PC-9 (cell line): ENCODE measurements at regions not wholly inside any gene's neighbourhood (a gene's known extent, or its start where the extent isn't known, plus 50 kb on each side); places are given as distances from the start of the nearest gene placed in this dataset.

Experiments used
- BruUV-seq: library from RNA; stranded (reverse); fragments of 400-500 nt; replicated peaks from 2 replicates; lab custom pipeline; 2021; lab: Mats Ljungman, UMichigan
- CTCF ChIA-PET: fragments of 300-600 bp; sonication (Branson Sonifier 250); formaldehyde crosslinking; loops from one replicate; lab custom pipeline; 2022; ENCODE audit warnings: antibody characterized with exemption; lab: Charles Lee
- POLR2A ChIA-PET: fragments of 300-600 bp; sonication (Branson Sonifier 250); formaldehyde crosslinking; loops from one replicate; lab custom pipeline; 2022; ENCODE audit warnings: antibody characterized with exemption; ENCODE audit not compliant: unreplicated experiment; lab: Charles Lee
- DNase-seq, 2 experiments: peaks; one replicate each; pipeline versions ENCODE4 v3.0.0 to v3.0.0-alpha.2; 2015 to 2022; ENCODE audit warnings: mixed read lengths in 1 of 2
- H2AFZ ChIP-seq: fragments of 200-600 bp; sonication (generic); 2 replicates; pipeline ENCODE4 v1.8.1; 2017; ENCODE audit warnings: antibody characterized with exemption
- H3F3A ChIP-seq: fragments of 200-600 bp; sonication (generic); 2 replicates; pipeline ENCODE4 v1.8.1; 2017; ENCODE audit warnings: antibody characterized with exemption, mild to moderate bottlenecking, low read depth; ENCODE audit not compliant: insufficient read depth
- H3K27ac ChIP-seq: fragments of 200-600 bp; sonication (generic); 2 replicates; pipeline ENCODE4 v1.6.1; 2016; ENCODE audit warnings: mixed run types
- H3K27me3 ChIP-seq: fragments of 200-600 bp; sonication (generic); 2 replicates; pipeline ENCODE4 v1.6.1; 2016; ENCODE audit warnings: low read depth, mixed run types; ENCODE audit not compliant: insufficient read depth
- H3K36me3 ChIP-seq: fragments of 200-600 bp; sonication (generic); 2 replicates; pipeline ENCODE4 v1.6.1; 2016; ENCODE audit warnings: low read depth, mixed run types
- H3K4me1 ChIP-seq: fragments of 200-600 bp; sonication (generic); replicated peaks from 2 replicates; pipeline ENCODE4 v1.6.1; 2016; ENCODE audit warnings: mixed run types; ENCODE audit not compliant: insufficient read depth
- H3K4me2 ChIP-seq: fragments of 200-600 bp; sonication (generic); 2 replicates; pipeline ENCODE4 v1.6.1; 2017; ENCODE audit warnings: mixed run types
- H3K4me3 ChIP-seq: fragments of 200-600 bp; sonication (generic); 2 replicates; pipeline ENCODE4 v1.6.1; 2016; ENCODE audit warnings: mixed run types
- H3K79me2 ChIP-seq: fragments of 200-600 bp; sonication (generic); 2 replicates; pipeline ENCODE4 v1.6.1; 2017; ENCODE audit warnings: low read depth, mixed run types
- H3K9me2 ChIP-seq: fragments of 200-600 bp; sonication (generic); 2 replicates; pipeline ENCODE4 v1.8.1; 2017; ENCODE audit warnings: mild to moderate bottlenecking; ENCODE audit not compliant: insufficient read depth
- H3K9me3 ChIP-seq: fragments of 200-600 bp; sonication (generic); 2 replicates; pipeline ENCODE4 v1.8.1; 2016; ENCODE audit warnings: low read depth; ENCODE audit not compliant: insufficient read depth
- H4K20me1 ChIP-seq: fragments of 200-600 bp; sonication (generic); 2 replicates; pipeline ENCODE4 v1.8.1; 2017; ENCODE audit not compliant: insufficient read depth
- CTCF ChIP-seq: fragments of 200-600 bp; sonication (generic); conservative IDR thresholded peaks from 2 replicates; pipeline ENCODE4 v1.6.1; 2017; ENCODE audit warnings: mixed run types, antibody characterized with exemption, mild to moderate bottlenecking, moderate library complexity
- EZH2 ChIP-seq: fragments of 200-600 bp; sonication (generic); IDR thresholded peaks from 2 replicates; pipeline ENCODE4 v1.8.0; 2017; ENCODE audit warnings: antibody characterized with exemption, low read depth
- intact Hi-C: fragments of 100-400 bp; cut with micrococcal nuclease; formaldehyde crosslinking; loops from one replicate; pipeline ENCODE4 v1.10.0; 2022; ENCODE audit not compliant: unreplicated experiment

GRCh38 chr11:127995921-127996320, 591.4 kb downstream of the ETS1 start:
- TF ChIP-seq EZH2 = no peak
- no peak for TF ChIP-seq CTCF
- no peak overlapping the region for H2AFZ ChIP-seq
- no peaks in the 10 kb centered on the region for H3K79me2 ChIP-seq
- POLR2A ChIA-PET = interaction anchor here (0.6 kb wide), 1 partner anchor 64 kb away, joined by 3 read pairs; no protein-coding TSS in a partner anchor
- no peaks in the 10 kb centered on the region for H3K9me2 ChIP-seq
- H3K4me1 ChIP-seq = no peaks in the 10 kb centered on the region
- DNase-seq = no peak
- no TSS peak for BruUV-seq
- H4K20me1 ChIP-seq = no peaks in the 10 kb centered on the region
- intact Hi-C loops = no loop called here
- H3K4me3 ChIP-seq = no peak overlapping the region
- no peaks in the 10 kb centered on the region for H3K36me3 ChIP-seq
- CTCF ChIA-PET = no interaction called here
- H3K4me2 ChIP-seq = no peak overlapping the region
- H3K27ac ChIP-seq = no peak overlapping the region
- H3K9me3 ChIP-seq = no peaks in the 10 kb centered on the region; the same call in 1 of the 2 replicates
- H3K27me3 ChIP-seq = peaks cover 55% of the 10 kb centered on the region
- no peaks in the 10 kb centered on the region for H3F3A ChIP-seq

- Histone ChIP-seq H3K9me2 (no peaks in the 10 kb centered on the region), H4K20me1 (no peaks in the 10 kb centered on the region), H3K27ac (no peak overlapping the region), H3K4me1 (no peaks in the 10 kb centered on the region), H3F3A (no peaks in the 10 kb centered on the region), H3K4me3 (no peak overlapping the region), H3K36me3 (no peaks in the 10 kb centered on the region), H3K79me2 (no peaks in the 10 kb centered on the region), H2AFZ (no peak overlapping the region), H3K9me3 (no peaks in the 10 kb centered on the region; the same call in 1 of the 2 replicates), H3K4me2 (no peak overlapping the region), H3K27me3 (peaks cover 50% of the 10 kb centered on the region)
- BruUV-seq = no TSS peak
- POLR2A ChIA-PET = interaction anchor here (0.6 to 0.8 kb wide), 2 partner anchors 29 to 132 kb away, joined by 4 to 5 read pairs; no protein-coding TSS in a partner anchor
- intact Hi-C loops = no loop called here
- CTCF ChIA-PET = interaction anchor here (0.7 kb wide), 1 partner anchor 1183 kb away, joined by 12 read pairs; no protein-coding TSS in a partner anchor
- TF ChIP-seq EZH2 (no peak), CTCF (no peak)
- no peak for DNase-seq
Observed at GRCh38 chr11:127994736-127995135, 592.6 kb downstream of the ETS1 start.

- POLR2A ChIA-PET = no interaction called here
- Histone ChIP-seq H4K20me1 (no peaks in the 10 kb centered on the region), H3K4me1 (no peaks in the 10 kb centered on the region), H3K27me3 (peaks cover 41% of the 10 kb centered on the region), H2AFZ (no peak overlapping the region), H3K36me3 (no peaks in the 10 kb centered on the region), H3K27ac (no peak overlapping the region), H3K79me2 (no peaks in the 10 kb centered on the region), H3K4me2 (no peak overlapping the region), H3K9me2 (no peaks in the 10 kb centered on the region), H3F3A (no peaks in the 10 kb centered on the region), H3K4me3 (no peak overlapping the region), H3K9me3 (no peaks in the 10 kb centered on the region; the same call in 1 of the 2 replicates)
- CTCF ChIA-PET = no interaction called here
- TF ChIP-seq CTCF (no peak), EZH2 (no peak)
- no TSS peak for BruUV-seq
- no peak for DNase-seq
- intact Hi-C loops = no loop called here
Observed at GRCh38 chr11:127993788-127994187, 593.6 kb downstream of the ETS1 start.
